Medulla oblongata (tissue), 1 donor: ENCODE measurements at regions not wholly inside any gene's neighbourhood (a gene's known extent, or its start where the extent isn't known, plus 50 kb on each side); places are given as distances from the start of the nearest gene placed in this dataset.

ENCODE experiments used
- DNase-seq: peaks from one replicate; pipeline ENCODE4 v3.0.0-alpha.2; 2015; ENCODE audit errors: extremely low spot score

DNA sequence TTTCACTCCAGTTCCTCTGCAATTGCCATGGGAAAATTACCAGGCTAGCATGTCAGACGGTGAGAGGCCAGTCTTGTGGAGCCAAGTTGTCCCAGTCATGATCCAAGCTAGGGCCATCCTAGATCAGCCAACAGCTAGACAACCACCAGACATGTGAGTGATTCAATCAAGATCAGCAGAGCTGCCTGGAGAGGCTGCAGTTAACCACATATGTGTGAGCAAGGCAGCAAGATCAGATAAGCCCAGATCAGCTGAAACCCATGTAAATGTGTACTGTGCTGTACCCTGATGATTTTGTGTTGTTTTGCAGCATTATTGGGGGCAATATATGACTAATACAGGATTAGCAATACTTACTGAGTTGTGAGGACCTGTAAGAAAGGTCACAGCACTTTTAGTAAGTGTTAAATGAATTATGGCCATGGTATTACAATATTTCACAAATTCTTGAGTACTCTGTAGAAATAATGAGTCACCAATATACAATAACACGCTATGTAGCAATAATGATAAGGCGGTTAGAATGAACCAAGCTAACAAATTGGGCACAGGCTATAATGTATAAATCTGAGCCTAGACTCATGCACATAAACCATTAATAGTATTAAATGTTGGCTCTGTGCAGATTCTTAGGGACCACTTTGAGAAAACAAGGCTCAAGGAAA is 91.4 kb downstream of the SUDS3 start:
- DNase-seq = no peak

DNA sequence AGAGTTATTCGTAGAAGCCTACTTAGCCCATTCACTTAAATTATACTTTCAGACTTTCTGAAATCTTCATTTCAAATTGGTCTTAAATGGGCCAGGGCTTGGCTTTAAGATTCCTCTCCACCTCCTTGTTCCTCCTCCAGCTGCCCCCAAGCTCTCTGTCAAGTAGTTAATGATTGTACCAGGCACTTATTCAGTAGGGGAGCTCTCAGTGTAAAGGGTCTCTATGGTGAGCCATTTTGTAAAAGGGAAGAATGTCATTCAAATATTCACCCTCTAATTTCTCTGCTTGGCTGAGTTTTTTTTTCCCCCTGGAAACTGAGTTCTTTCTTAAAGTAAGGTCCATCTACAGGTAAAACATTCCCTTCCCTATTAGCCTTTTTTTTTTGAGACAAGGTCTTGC is 96.6 kb downstream of the SUDS3 start:
- DNase-seq = no peak

DNA sequence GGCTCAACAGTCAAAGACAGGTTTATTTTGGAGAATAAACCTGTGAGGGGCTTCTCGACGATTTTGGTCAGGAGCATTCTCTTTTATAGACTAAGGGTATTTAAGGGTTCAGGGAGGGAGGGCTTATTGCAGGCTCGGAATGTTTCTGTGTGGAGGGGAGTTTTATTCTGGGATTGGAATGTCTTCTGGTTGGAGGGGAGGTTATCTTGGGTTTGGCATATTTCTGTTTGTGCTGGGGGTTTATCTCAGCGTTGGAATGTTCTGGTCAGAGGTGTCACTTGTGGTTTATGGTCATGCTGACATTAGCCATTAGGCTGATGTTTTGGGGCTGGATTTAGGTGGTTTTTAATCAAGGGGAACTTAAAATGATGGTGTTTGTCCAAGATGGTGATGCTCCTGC is 103.9 kb downstream of the SUDS3 start:
- DNase-seq = no peak

DNA sequence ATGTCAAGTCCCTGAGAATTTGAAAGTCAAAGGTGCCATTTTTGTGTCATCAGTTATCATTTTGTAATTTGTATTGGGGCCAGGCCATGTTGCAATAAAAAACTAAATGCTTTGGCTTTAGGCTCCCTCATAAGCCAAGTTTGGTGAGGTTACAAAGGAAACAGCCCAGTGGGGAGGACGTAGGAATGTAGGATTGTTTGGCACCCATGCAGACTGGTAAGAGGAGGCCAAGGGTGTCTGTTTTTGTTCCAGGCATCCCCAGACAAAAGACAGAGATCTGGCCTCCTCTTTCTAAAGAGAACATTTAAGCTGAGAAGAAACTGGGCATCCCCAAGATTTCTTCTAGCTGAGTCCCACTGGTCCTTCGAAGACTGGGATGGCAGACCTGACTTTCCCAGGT is 111.7 kb downstream of the SUDS3 start:
- DNase-seq = no peak

DNA sequence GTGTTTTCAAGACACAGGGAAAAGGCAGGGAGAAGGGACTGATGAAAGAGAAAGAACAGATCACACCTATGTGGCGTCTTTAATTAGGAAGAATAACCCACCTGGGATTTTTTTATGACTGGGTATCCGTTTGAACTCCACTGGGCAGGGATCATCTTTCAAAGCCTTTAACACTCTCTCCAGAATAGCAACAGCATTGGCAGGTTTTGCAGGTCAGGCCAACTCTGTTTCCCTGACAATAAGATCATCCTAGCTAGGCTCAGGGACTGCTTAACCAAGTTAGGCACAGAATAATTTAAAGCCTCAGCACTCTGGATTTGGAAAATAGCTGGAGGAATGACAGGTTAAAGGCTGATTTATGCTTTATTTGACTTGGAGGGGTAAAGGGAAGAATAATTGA is 117.6 kb downstream of the SUDS3 start:
- DNase-seq = no peak

DNA sequence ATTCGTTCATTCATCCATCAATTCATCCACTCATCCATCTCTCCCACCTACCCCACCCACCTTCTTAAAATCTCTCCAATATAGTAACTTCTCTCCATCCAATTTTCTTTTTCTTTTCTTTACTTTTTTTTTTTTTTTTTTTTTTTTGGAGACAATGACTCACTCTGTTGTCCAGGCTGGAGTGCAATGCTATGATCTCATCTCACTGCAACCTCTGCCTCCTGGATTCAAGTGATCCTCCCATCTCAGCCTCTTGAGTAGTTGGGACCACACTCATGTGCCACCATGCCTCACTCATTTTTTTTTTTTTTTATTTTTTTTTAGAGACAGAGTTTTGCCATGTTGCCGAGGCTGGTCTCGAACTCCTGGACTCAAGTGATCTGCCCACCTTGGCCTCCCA is 118.4 kb downstream of the SUDS3 start:
- no peak for DNase-seq

DNA sequence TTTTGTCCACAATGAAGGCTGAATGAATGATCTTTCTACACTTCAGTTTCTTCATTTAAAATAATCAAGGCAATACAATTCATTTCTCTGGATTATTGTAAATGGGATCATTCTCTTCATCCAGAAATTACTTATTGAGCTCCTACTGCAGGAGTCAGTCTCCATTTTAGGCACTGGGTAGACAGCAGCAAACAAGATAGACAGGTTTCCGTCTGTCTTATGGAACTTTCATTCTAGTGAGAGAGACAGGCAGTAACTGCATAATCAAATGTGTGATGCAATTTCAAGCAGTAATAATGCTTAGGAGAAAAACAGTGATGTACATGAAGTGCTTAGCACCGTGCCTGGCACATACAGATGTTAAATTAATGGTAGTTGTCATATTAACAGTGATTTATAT is 118.9 kb downstream of the SUDS3 start:
- DNase-seq = no peak

DNA sequence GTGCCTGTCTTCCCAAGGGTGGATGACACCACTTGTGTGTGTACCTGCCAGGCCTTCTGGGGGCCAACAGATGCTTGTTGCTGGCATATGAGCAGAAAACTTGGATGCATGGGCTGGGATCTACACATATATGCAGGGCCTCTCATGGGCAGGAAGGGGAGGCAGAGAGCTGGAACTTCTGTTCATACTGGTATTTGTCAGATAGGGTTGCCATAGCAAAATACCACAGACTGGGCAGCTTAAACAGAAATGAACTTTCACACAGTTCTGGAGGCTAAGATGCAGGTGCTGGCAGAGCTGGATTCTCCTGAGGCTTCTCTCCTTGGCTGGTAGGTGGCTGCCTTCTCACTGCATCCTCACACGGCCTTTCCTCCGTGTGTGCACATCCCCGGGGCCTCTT is 121.8 kb downstream of the SUDS3 start:
- no peak for DNase-seq

DNA sequence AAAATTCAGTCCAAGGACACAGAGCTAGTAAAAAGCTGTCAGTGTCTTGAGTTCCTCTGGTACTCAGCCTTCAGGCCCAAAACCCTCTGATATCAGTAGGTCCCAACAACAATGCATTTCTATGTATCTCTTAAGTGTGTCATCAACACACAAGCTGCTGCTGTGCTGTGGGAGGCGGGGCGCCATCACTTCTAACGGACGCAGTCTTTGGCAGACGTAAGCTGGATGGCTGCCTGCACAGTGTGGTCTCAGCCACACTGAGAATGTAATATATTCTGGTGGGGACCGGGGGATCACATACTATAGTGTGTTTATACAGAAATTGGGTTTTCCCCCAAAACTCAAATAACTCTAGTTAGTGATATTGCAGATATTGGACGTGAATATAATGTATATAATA is 123.9 kb downstream of the SUDS3 start:
- no peak for DNase-seq

DNA sequence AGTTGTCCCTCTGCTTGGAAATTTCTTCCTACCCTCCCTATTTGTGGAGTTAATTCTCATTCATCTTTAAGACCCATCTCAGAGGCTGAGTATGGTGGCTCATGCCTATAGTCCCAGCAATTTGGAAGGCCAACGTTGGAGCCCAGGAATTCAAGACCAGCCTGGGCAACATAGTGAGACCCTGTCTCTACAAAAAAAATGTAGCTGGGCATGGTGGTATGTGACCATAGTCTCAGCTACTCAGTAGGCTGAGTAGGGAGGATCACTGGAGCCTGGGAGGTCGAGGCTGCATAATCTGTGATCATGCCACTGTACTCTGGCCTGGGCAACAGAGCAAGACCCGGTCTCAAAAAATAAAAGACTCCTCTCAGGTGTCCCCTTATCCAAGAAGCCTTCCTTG is 125.1 kb downstream of the SUDS3 start:
- no peak for DNase-seq

DNA sequence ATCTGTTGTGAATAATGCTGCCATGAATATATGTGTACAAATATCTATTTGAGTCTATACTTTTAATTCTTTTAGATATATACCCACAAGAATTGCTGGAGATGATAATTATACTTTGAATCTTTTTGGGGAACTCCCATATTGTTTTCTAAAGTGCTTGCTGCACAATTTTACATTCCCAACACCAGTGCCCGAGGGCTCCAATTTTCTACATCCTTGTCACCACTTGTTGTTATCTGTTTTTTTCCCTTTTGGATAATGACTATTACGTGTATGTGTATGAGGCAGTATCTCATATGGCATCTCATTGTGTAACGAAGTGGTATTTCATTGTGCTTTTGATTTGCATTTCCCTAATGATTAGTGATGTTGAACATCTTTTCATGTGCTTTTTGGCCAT is 127.1 kb downstream of the SUDS3 start:
- DNase-seq = no peak

DNA sequence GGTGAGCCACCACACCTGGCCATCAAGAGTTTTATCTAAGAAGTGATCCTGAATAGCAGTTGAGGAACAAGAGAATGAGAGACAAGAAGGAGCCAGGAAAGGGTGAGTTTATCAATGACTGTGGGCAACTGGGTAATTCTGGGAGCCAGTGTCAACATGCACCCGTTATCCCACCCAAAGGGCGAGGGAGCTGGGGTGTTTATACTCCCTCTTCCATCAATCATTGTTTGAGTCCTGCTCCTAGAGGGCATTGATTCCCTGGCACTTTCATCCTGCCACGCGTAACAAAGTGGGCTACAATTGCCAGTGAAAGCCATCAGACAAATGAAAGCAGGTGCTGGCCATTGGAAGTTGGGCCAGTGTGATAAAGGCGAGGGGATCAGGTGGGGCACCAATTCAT is 136.3 kb downstream of the SUDS3 start:
- DNase-seq = no peak

DNA sequence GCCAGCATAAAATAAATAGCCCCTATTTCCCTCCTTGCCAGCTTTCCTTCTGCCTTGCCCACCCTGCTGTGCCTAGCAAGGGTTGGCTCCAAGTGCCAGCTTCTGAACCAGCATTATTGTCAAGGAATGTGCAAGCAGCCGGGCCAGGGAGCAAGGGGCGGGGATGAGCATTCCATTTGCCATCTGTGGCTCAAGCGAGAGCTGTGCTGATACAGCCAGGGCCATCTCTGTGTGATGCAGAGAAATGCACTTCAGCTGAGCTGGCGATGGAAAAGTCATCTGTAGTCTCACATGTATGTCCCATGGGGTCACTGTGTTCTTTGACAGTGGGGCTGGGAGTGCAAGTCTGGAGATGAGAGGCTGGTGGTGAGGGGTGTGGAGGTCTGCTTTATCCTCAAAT is 137.3 kb downstream of the SUDS3 start:
- DNase-seq = no peak

DNA sequence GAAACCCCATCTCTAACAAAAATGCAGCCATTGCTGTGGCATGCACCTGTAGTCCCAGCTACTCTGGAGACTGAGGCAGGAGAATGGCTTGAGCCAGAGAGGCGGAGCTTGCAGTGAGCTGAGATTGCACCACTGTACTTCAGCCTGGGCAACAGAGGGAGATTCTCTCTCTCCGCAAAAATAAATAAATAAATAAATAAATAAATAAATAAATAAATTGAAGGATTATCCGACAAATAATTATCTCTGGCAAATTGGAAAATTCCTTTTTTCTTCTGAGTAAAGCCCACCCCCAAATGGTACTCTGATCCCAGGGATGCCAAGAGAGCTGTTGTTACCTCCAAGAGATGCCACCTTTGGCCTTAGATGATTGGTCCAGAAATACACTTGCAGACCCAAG is 137.9 kb downstream of the SUDS3 start:
- no peak for DNase-seq

DNA sequence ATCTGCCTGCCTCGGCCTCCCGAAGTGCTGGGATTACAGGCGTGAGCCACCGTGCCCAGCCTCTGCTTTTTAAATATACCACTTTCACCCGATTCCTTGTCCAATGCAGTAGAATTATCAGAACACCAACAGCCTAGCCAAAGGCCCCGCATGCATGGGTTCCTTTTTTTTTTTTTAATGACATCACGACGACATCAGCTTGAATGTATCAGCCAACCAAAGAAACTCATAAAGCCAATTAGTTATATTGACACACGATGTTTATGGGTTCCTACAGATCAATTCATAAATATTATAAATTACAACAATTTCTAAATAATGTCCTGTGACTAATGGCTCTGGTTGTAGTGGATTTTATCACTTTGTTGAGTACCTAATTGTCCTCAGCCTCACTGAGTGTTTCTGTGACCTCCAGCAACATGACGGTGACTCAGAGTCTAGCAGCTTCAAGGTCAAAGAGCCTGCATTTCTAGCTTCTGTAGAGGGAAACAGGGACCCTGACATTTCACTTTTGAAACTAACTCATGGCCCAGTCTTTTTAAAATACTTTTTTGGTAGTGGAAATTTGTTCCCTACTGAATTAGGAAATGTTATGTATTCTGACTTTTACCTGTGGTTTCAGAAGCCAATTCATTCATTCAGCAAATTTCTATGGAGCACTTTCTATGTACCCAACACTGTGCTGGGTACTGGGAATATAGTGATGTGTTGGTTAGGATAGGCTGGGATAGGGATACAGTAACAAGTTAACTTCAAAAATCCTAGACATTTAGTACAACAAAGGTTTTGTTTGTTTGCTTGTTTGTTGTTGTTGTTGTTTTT is 144.1 kb downstream of the SUDS3 start:
- no peak for DNase-seq

DNA sequence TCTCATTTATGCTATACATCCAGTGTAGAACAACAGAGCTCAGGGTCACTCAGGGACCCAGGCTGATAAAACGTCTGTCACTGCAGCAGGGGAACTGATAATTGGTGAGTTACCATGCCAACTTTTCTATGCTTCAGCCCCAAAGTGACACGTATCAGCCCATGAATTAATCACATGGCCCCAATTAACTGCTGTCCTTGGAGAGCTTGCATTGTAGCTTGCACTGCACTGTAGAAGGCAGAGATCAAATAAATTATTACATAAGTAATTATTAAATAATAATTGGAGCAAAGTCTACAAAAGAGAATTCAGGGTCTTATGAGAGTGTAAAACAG is 144.6 kb downstream of the SUDS3 start:
- no peak for DNase-seq

DNA sequence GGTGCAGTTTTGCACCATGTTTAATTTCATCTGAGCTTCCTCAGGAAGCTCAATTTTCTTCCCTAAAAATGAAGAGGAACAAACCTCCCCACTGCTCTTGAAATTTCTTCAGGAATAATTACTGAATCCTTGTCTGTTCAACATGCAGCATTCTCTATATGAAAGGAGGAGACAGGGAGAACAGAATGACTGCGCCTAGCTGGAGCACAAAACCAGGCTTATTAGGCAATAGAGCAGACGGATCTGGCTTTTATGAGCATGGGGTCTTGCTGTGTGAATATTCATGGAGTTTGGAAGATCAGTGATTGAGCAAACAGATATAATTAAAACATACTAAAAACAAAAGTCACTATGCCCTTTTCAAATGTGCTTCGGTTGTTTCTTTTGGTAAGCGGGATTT is 148.1 kb downstream of the SUDS3 start:
- no peak for DNase-seq

DNA sequence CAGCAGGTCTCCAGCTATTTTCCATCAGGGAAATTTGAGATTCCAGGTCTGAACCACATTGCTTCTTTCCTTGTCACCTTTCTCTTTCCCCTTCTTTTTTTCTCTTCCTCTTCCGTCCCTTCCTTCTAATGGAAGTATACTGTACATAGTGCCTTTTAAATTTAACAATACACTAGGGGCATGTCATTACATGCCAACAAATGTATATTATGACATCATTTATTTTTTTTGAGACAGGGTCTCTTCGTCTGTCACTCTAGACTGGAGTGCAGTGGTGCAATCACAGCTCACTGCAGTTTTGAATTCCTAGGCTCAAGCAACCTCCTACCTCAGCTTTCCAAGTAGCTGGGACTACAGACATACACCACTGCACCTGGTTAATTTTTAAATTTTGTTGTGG is 148.9 kb downstream of the SUDS3 start:
- DNase-seq = no peak

DNA sequence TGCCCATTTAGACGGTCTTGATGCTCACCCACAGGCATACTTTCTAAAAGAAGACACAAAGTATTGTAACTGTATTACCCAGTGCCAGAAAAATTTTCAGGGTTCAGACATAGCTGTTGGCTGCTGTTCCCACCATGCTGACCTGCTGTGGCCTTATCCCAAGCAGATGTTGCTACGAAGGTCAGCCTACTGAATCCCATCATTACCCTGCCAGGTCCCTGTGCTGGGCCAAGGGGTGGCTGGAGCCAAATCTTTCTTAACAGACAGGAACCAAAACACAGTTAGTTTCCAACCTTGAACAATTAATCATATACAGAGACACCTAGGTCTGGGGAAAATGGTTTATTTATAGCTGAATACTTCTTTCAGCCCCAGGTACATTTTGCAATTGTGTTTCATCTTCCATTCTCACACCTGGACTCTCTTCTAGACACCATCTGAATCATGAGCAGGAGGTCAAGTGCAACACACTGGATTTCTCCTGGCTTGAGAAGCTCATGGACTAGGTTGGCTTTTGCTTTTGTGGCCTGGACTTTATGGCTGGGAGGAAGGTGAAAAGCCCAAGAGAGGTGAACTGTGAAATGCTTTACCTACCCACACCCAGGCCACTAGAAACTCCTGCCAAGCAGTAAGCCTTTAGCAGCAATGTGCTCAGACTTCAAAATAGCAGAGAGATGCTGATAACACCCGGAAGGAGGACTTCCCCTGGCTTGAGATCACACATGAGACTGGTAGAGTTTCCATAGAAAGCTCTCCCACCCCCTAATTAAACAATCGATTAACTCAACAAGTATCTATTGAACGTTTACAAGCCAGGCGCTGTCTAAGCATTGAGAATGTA is 150.1 kb downstream of the SUDS3 start:
- DNase-seq = no peak

DNA sequence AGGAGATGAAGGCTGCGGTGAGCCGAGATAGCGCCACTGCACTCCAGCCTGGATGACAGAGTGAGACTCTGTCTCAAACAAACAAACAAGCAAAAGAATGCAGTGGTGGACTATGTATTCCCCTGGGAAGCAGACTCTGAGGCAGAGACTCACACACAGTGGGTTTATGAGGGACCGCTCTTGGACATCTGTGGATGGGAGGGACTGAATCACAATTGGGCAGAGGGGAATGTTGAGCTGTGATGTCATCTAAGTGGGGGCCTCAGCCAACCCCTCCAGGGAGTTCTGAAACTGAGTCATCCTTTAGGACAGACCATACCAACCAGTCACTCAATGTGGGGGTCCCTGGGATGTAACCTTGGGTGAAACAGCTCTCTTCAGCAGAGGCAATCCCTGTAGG is 151.0 kb downstream of the SUDS3 start:
- no peak for DNase-seq

DNA sequence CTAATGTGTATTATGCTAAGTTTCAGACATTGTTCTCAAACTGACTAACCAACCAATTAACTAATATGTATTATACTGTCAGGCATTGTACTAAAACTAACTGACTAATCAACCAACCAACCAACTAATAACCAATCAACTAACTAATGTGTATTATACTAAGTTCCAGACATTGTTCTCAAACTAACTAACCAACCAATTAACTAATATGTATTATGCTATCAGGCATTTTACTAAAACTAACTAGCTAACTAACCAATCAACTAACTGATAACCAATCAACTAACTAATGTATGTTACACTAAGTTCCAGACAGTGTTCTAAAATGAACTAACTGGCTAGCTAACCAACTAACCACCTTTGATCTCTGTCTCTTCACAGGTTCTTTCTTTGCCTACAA is 152.3 kb downstream of the SUDS3 start:
- no peak for DNase-seq

DNA sequence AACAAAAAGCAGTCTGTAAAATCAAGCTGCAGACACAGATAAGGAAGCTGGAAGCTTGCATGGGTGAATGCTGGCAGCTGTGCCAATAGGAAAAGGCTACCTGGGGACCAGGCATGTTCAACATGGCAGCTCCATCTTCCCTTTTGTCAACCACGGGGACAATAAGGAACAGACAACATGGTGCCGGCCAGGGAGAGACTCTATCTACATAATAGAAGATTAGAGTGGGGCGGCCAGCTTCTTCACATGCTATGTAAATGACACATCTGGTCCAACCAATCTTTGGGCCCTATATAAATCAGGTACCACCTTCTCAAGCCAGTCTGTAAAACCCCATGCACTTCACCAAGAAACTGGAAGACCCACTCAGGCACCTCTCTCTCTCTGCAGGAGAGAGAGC is 157.6 kb downstream of the SUDS3 start:
- no peak for DNase-seq
